ENCODE measurements at regions not wholly inside any gene's neighbourhood (a gene's known extent, or its start where the extent isn't known, plus 50 kb on each side); places are given as distances from the start of the nearest gene placed in this dataset.

DNA sequence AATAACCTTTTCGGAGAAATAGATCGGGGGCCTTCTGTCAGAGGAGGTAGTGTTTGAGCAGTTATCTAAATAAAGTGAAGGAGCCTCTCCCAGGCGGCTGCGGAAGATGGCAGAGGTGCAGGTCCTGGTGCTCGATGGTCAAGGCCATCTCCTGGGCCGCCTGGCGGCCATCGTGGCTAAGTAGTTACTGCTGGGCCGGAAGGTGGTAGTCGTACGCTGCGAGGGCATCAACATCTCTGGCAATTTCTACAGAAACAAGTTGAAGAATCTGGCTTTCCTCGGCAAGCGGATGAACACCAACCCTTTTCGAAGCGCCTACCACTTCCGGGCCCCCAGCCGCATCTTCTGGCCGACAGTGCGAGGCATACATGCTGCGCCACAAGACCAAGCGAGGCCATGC, 186.1 kb downstream of the KTN1 start:
- Histone ChIP-seq H3K79me2 (ENCODE audit: control insufficient read depth, insufficient read depth, low read length, unreplicated experiment) (no peaks in the 10 kb centered on the region), H3K27ac (ENCODE audit: low read depth, low read length) (no peak overlapping the region), H3K36me3 (ENCODE audit: insufficient read depth, low read length) (no peaks in the 10 kb centered on the region), H3K4me1 (ENCODE audit: control insufficient read depth, insufficient read depth, low read length, unreplicated experiment) (no peaks in the 10 kb centered on the region), H3K4me3 (ENCODE audit: low read depth, low read length) (no peak overlapping the region), H3K27me3 (ENCODE audit: insufficient read depth, low read length) (peaks cover 13% of the 10 kb centered on the region; the same call in 1 of the 2 replicates), H2AFZ (ENCODE audit: low read length, unreplicated experiment) (no peak overlapping the region)

DNA sequence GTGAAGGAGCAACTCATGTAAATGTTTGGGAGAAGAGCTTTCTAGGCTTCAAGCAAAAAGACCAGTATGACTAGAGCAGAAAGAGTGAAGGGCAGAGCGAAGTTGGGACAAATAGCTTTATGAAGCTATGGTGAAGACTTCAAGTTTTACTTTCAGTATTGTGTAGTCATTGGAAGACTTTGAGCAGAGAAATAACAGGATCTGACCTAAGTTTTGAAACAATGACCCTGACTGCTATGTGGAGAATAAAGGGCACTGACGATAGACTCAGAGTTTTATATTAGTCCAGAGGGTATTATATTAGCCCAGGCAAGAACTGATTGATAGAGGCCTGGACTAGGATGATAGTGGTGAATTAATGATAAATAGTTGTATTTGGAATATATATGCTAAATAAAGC, 187.3 kb downstream of the KTN1 start:
- H2AFZ ChIP-seq (ENCODE audit: low read length, unreplicated experiment), result no peak overlapping the region
- H3K4me1 ChIP-seq (ENCODE audit: control insufficient read depth, insufficient read depth, low read length, unreplicated experiment), result no peaks in the 10 kb centered on the region
- peaks cover 22% of the 10 kb centered on the region; the same call in 1 of the 2 replicates for H3K27me3 ChIP-seq (ENCODE audit: insufficient read depth, low read length)
- H3K79me2 ChIP-seq (ENCODE audit: control insufficient read depth, insufficient read depth, low read length, unreplicated experiment), result no peaks in the 10 kb centered on the region
- H3K36me3 ChIP-seq (ENCODE audit: insufficient read depth, low read length), result no peaks in the 10 kb centered on the region
- H3K27ac ChIP-seq (ENCODE audit: low read depth, low read length), result no peak overlapping the region
- no peak overlapping the region for H3K4me3 ChIP-seq (ENCODE audit: low read depth, low read length)

- no peak overlapping the region for H2AFZ ChIP-seq (ENCODE audit: low read length, unreplicated experiment)
- no peaks in the 10 kb centered on the region for H3K4me1 ChIP-seq (ENCODE audit: control insufficient read depth, insufficient read depth, low read length, unreplicated experiment)
- no peaks in the 10 kb centered on the region for H3K36me3 ChIP-seq (ENCODE audit: insufficient read depth, low read length)
- peaks cover 24% of the 10 kb centered on the region; the same call in 1 of the 2 replicates for H3K27me3 ChIP-seq (ENCODE audit: insufficient read depth, low read length)
- H3K4me3 ChIP-seq (ENCODE audit: low read depth, low read length), result no peak overlapping the region
- no peak overlapping the region for H3K27ac ChIP-seq (ENCODE audit: low read depth, low read length)
- no peaks in the 10 kb centered on the region for H3K79me2 ChIP-seq (ENCODE audit: control insufficient read depth, insufficient read depth, low read length, unreplicated experiment)
Observed at GRCh38 chr14:55769877-55770276, 189.9 kb downstream of the KTN1 start.

DNA sequence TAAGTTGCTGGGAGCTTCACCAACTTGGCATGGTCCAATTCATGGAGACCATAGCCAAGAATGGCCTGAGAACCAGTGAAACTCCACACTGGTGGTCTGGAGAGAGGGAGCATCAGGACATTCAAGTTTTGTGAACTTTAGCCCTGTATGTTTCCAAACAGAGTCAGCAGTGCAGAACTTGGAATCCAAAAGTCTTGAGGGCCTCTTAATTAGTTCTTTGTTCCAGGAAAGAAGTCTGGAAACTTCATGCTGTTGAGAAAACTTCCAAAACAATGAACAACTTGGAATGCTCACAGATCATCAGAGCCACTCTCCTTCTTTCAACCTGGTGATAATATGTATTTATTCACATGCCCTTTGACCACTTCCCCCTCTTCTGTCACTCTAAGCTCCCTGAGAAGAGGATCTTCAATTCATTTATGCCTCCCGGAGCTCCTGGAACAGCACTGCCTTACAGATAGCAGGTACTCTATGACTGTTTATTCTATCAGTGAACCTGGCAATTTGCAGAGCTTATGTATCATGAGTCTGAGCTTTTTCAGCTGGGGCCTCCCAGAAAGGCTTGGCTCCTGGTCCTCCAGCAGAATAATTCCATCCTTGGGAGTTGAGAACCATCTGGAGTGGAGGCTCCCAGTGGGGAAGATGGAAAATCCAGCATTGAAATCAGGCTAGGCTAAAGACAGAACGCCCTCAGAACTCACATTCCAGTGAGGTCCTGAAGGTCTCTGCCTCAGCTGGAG, 191.4 kb downstream of the KTN1 start:
- H3K4me1 ChIP-seq (ENCODE audit: control insufficient read depth, insufficient read depth, low read length, unreplicated experiment), result no peaks in the 10 kb centered on the region
- H3K27me3 ChIP-seq (ENCODE audit: insufficient read depth, low read length), result peaks cover 24% of the 10 kb centered on the region; the same call in 1 of the 2 replicates
- no peak overlapping the region for H2AFZ ChIP-seq (ENCODE audit: low read length, unreplicated experiment)
- H3K4me3 ChIP-seq (ENCODE audit: low read depth, low read length), result no peak overlapping the region
- no peaks in the 10 kb centered on the region for H3K36me3 ChIP-seq (ENCODE audit: insufficient read depth, low read length)
- no peak overlapping the region for H3K27ac ChIP-seq (ENCODE audit: low read depth, low read length)
- no peaks in the 10 kb centered on the region for H3K79me2 ChIP-seq (ENCODE audit: control insufficient read depth, insufficient read depth, low read length, unreplicated experiment)

DNA sequence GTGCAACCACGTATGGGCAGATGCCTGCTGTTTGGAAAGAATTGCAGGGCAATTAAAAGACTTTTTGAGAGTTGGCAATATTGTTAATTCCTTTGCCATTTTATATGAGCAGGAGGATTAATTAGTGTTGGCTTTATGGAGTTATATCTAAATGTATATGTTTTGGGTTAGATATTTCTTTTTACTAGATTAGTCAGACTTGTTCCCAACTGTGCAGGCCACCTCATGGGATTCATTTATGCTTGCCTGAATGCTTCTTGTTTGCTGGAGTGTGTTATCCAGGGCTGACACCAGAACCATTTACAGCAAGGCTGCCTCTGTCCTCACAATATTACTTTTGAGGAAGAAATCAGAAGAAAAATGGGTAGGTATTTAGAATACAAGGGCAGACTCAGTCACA, 192.5 kb downstream of the KTN1 start:
- H3K36me3 ChIP-seq (ENCODE audit: insufficient read depth, low read length), result no peaks in the 10 kb centered on the region
- no peaks in the 10 kb centered on the region for H3K79me2 ChIP-seq (ENCODE audit: control insufficient read depth, insufficient read depth, low read length, unreplicated experiment)
- H3K27me3 ChIP-seq (ENCODE audit: insufficient read depth, low read length), result peaks cover 24% of the 10 kb centered on the region; the same call in 1 of the 2 replicates
- H2AFZ ChIP-seq (ENCODE audit: low read length, unreplicated experiment), result no peak overlapping the region
- no peak overlapping the region for H3K27ac ChIP-seq (ENCODE audit: low read depth, low read length)
- H3K4me1 ChIP-seq (ENCODE audit: control insufficient read depth, insufficient read depth, low read length, unreplicated experiment), result no peaks in the 10 kb centered on the region
- no peak overlapping the region for H3K4me3 ChIP-seq (ENCODE audit: low read depth, low read length)

DNA sequence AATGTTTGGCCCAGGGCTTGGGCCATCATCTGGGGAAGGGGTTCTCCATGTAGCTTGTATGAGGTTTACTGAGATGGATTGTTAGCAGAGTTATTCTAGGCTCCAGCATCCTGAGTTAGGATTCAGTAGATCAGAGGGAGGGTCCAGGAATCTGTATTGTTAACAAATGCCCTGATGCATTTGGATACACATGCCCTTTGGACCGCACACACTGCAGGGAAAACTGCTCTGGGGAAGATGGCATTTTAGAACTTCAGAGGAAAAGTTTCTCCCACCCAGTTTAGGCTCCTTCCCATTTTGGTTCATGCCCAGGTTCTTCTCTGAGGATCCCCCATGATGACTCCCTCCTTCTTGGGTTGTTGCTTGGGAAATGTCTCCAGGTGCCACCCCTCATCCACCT, 193.3 kb downstream of the KTN1 start:
- Histone ChIP-seq H3K27me3 (ENCODE audit: insufficient read depth, low read length) (peaks cover 24% of the 10 kb centered on the region; the same call in 1 of the 2 replicates), H3K4me1 (ENCODE audit: control insufficient read depth, insufficient read depth, low read length, unreplicated experiment) (no peaks in the 10 kb centered on the region), H2AFZ (ENCODE audit: low read length, unreplicated experiment) (no peak overlapping the region), H3K27ac (ENCODE audit: low read depth, low read length) (no peak overlapping the region), H3K4me3 (ENCODE audit: low read depth, low read length) (no peak overlapping the region), H3K79me2 (ENCODE audit: control insufficient read depth, insufficient read depth, low read length, unreplicated experiment) (no peaks in the 10 kb centered on the region), H3K36me3 (ENCODE audit: insufficient read depth, low read length) (no peaks in the 10 kb centered on the region)

GRCh38 chr14:55773984-55774545, 194.1 kb downstream of the KTN1 start:
- Histone ChIP-seq H3K27me3 (ENCODE audit: insufficient read depth, low read length) (peaks cover 24% of the 10 kb centered on the region; the same call in 1 of the 2 replicates), H3K27ac (ENCODE audit: low read depth, low read length) (no peak overlapping the region), H3K79me2 (ENCODE audit: control insufficient read depth, insufficient read depth, low read length, unreplicated experiment) (no peaks in the 10 kb centered on the region), H2AFZ (ENCODE audit: low read length, unreplicated experiment) (no peak overlapping the region), H3K4me3 (ENCODE audit: low read depth, low read length) (no peak overlapping the region), H3K4me1 (ENCODE audit: control insufficient read depth, insufficient read depth, low read length, unreplicated experiment) (no peaks in the 10 kb centered on the region), H3K36me3 (ENCODE audit: insufficient read depth, low read length) (no peaks in the 10 kb centered on the region)

DNA sequence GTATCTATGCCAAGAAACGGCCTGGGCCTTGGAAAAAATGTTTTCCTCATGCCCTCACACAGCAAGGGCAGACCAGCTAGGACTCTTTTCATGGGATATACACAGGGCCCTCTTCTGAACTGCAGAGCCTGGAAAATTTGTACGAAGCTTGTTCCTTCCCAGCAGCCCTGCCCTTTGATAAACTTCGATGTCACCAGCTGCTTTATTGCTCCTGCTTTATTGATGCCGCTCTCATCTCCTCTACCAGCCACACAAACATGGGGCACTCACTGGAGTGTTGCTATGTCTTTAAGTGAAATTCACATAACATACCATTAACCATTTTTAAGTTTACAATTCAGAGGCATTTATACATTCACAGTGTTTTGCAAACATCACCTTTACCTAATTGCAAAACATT, 197.9 kb downstream of the KTN1 start:
- H2AFZ ChIP-seq (ENCODE audit: low read length, unreplicated experiment), result no peak overlapping the region
- H3K27ac ChIP-seq (ENCODE audit: low read depth, low read length), result no peak overlapping the region
- H3K36me3 ChIP-seq (ENCODE audit: insufficient read depth, low read length), result no peaks in the 10 kb centered on the region
- H3K79me2 ChIP-seq (ENCODE audit: control insufficient read depth, insufficient read depth, low read length, unreplicated experiment), result no peaks in the 10 kb centered on the region
- H3K4me3 ChIP-seq (ENCODE audit: low read depth, low read length), result no peak overlapping the region
- peaks cover 23% of the 10 kb centered on the region for H3K4me1 ChIP-seq (ENCODE audit: control insufficient read depth, insufficient read depth, low read length, unreplicated experiment)
- H3K27me3 ChIP-seq (ENCODE audit: insufficient read depth, low read length), result no peaks in the 10 kb centered on the region

GRCh38 chr14:55780156-55780946, 200.3 kb downstream of the KTN1 start:
- H3K27ac ChIP-seq (ENCODE audit: low read depth, low read length), result peak overlapping the region; percentile 78
- no peaks in the 10 kb centered on the region for H3K79me2 ChIP-seq (ENCODE audit: control insufficient read depth, insufficient read depth, low read length, unreplicated experiment)
- H3K36me3 ChIP-seq (ENCODE audit: insufficient read depth, low read length), result no peaks in the 10 kb centered on the region
- H3K4me1 ChIP-seq (ENCODE audit: control insufficient read depth, insufficient read depth, low read length, unreplicated experiment), result peaks cover 23% of the 10 kb centered on the region
- no peaks in the 10 kb centered on the region for H3K27me3 ChIP-seq (ENCODE audit: insufficient read depth, low read length)
- peak overlapping the region; percentile 32; the same call in 1 of the 2 replicates for H3K4me3 ChIP-seq (ENCODE audit: low read depth, low read length)
- H2AFZ ChIP-seq (ENCODE audit: low read length, unreplicated experiment), result no peak overlapping the region

DNA sequence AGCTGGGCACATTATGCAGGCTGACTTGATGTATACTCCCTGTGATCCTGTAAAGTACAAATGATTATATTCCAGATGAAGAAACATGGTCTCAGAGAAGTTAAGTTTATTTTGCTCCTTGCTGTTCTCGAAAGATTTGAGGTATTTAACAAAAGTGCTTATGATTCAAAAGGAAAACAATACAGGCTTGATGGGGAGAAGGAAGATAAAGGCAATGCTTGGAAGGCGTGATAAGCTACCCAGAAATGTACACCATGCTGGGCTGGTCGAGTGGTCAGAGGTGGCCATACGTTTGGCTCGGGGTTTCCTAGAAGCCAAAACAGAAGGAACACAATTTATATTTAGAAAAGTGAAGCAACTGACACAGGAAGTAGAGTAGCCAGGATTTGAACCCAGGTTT, 201.0 kb downstream of the KTN1 start:
- Histone ChIP-seq H3K4me3 (ENCODE audit: low read depth, low read length) (no peak overlapping the region), H3K4me1 (ENCODE audit: control insufficient read depth, insufficient read depth, low read length, unreplicated experiment) (peaks cover 23% of the 10 kb centered on the region), H3K27me3 (ENCODE audit: insufficient read depth, low read length) (no peaks in the 10 kb centered on the region), H3K36me3 (ENCODE audit: insufficient read depth, low read length) (no peaks in the 10 kb centered on the region), H3K27ac (ENCODE audit: low read depth, low read length) (peak overlapping the region; percentile 78), H3K79me2 (ENCODE audit: control insufficient read depth, insufficient read depth, low read length, unreplicated experiment) (no peaks in the 10 kb centered on the region), H2AFZ (ENCODE audit: low read length, unreplicated experiment) (no peak overlapping the region)
